ENCODE measurements at regions not wholly inside any gene's neighbourhood (a gene's known extent, or its start where the extent isn't known, plus 50 kb on each side); places are given as distances from the start of the nearest gene placed in this dataset.
"Not testable (repeated sequence)": the region's sequence is repeated elsewhere in the genome, so short reads cannot be mapped to it uniquely, and the experiment has no call there.

DNA sequence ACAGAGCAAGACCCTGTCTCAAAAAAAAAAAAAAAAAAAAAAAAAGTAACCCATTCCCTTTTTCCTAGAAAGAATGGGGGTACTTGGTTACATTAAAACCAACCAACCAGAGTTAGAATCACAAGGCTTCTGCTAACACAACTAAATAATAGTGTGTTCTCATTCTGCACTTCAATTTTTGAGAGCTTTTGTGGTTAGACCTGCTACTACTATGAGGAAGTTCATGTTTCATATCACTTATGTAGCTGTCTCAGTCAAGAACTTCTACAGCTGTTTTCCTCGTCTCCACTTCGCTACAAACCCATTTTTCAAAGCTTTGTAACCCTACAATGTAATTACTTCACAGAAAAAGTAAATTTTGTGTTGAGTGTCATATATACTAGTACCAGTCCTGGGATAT lies 58.3 kb downstream of the PDHA2 start:
- H3K4me1 ChIP-seq (ENCODE audit: control insufficient read depth in 2 of 2, insufficient read depth in 2 of 2, low read length in 2 of 2), result no peaks in the 10 kb centered on the region
- no peak overlapping the region for H3K4me3 ChIP-seq (ENCODE audit: low read length in 2 of 2)
- H3K9ac ChIP-seq (ENCODE audit: low read depth in 1 of 2, low read length in 2 of 2), result no peak overlapping the region

DNA sequence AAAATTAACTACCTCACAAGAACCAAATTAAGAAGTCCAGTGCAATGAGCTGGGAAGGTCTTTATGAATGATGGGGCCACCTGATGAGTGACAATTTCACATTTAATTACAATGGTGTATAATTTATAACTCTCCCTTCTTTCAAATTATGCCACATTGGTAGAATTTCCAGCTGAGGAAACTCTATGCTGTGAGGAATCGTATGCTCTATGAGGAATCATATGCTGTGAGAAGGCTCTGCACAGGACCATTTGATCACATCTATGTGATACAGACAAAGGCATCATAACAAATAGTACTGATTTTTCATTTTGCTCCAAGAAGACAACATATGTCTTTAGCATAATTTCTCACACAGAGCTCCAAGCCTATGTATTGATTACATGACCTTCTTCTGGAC lies 69.3 kb downstream of the PDHA2 start:
- Histone ChIP-seq H3K4me1 (ENCODE audit: control insufficient read depth in 2 of 2, insufficient read depth in 2 of 2, low read length in 2 of 2) (no peaks in the 10 kb centered on the region), H3K27ac (ENCODE audit: low read depth in 2 of 2, low read length in 2 of 2) (no peak overlapping the region), H3K9ac (ENCODE audit: low read depth in 1 of 2, low read length in 2 of 2) (no peak overlapping the region), H3K27me3 (ENCODE audit: control insufficient read depth in 2 of 2, insufficient read depth in 2 of 2, low read length in 2 of 2) (no peaks in the 10 kb centered on the region), H3K4me3 (ENCODE audit: low read length in 2 of 2) (no peak overlapping the region), H3K9me3 (ENCODE audit: control insufficient read depth in 2 of 2, low read length in 2 of 2) (no peaks in the 10 kb centered on the region), H3K36me3 (ENCODE audit: control insufficient read depth in 2 of 2, insufficient read depth in 2 of 2, low read length in 2 of 2) (no peaks in the 10 kb centered on the region)

More for the DNA sequence above, 58.3 kb downstream of the PDHA2 start:
- Histone ChIP-seq H3K27ac (ENCODE audit: low read depth in 2 of 2, low read length in 2 of 2) (no peak overlapping the region), H3K36me3 (ENCODE audit: control insufficient read depth in 2 of 2, insufficient read depth in 2 of 2, low read length in 2 of 2) (no peaks in the 10 kb centered on the region), H3K27me3 (ENCODE audit: control insufficient read depth in 2 of 2, insufficient read depth in 2 of 2, low read length in 2 of 2) (no peaks in the 10 kb centered on the region), H3K9me3 (ENCODE audit: control insufficient read depth in 2 of 2, low read length in 2 of 2) (no peaks in the 10 kb centered on the region)

GRCh38 chr4:95910749-95911148 lies 70.9 kb downstream of the PDHA2 start:
- H3K27me3 ChIP-seq (ENCODE audit: control insufficient read depth in 2 of 2, insufficient read depth in 2 of 2, low read length in 2 of 2), result no peaks in the 10 kb centered on the region
- no peaks in the 10 kb centered on the region for H3K36me3 ChIP-seq (ENCODE audit: control insufficient read depth in 2 of 2, insufficient read depth in 2 of 2, low read length in 2 of 2)
- H3K9me3 ChIP-seq (ENCODE audit: control insufficient read depth in 2 of 2, low read length in 2 of 2), result no peaks in the 10 kb centered on the region
- no peak overlapping the region for H3K27ac ChIP-seq (ENCODE audit: low read depth in 2 of 2, low read length in 2 of 2)
- H3K9ac ChIP-seq (ENCODE audit: low read depth in 1 of 2, low read length in 2 of 2), result no peak overlapping the region
- no peak overlapping the region for H3K4me3 ChIP-seq (ENCODE audit: low read length in 2 of 2)
- no peaks in the 10 kb centered on the region for H3K4me1 ChIP-seq (ENCODE audit: control insufficient read depth in 2 of 2, insufficient read depth in 2 of 2, low read length in 2 of 2)

- H3K4me3 ChIP-seq (ENCODE audit: low read length in 2 of 2), result no peak overlapping the region
- no peak overlapping the region for H3K9ac ChIP-seq (ENCODE audit: low read depth in 1 of 2, low read length in 2 of 2)
- H3K27ac ChIP-seq (ENCODE audit: low read depth in 2 of 2, low read length in 2 of 2), result no peak overlapping the region
- no peaks in the 10 kb centered on the region for H3K27me3 ChIP-seq (ENCODE audit: control insufficient read depth in 2 of 2, insufficient read depth in 2 of 2, low read length in 2 of 2)
- H3K4me1 ChIP-seq (ENCODE audit: control insufficient read depth in 2 of 2, insufficient read depth in 2 of 2, low read length in 2 of 2), result no peaks in the 10 kb centered on the region
- no peaks in the 10 kb centered on the region for H3K36me3 ChIP-seq (ENCODE audit: control insufficient read depth in 2 of 2, insufficient read depth in 2 of 2, low read length in 2 of 2)
- peaks cover 1 to 4% of the 10 kb centered on the region in 2 donors for H3K9me3 ChIP-seq (ENCODE audit: control insufficient read depth in 2 of 2, low read length in 2 of 2)
Measured at GRCh38 chr4:95921470-95921869, 81.6 kb downstream of the PDHA2 start.

DNA sequence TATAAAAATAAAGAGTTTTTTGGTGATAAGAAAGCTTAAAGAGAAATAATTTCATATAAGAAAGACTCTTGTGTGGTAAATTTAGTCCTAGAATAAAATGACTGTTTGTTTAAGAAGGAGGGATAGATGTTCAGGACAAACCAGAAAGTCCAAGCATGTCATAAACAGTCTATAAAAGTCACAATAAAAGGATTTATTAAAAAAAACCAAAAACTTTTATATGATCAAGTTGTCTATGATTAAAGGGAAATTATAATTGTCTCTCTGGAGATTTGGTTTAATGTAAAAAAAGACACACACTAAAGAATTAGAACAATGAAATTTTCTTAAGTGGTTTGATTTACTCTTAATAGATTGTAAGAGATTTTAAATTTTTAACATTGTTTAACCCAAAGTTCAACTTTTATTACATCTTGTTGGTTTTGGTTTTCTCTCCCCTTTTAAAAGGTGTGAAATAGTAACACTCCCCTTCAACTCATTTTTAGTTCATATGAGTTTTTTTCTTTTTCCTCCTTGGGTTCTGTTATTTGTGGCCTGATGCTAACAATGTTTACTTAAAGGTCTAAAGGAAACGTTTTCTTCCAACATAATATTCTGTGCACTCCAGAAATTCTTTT lies 89.7 kb downstream of the PDHA2 start:
- H3K4me1 ChIP-seq (ENCODE audit: control insufficient read depth in 2 of 2, insufficient read depth in 2 of 2, low read length in 2 of 2), result no peaks in the 10 kb centered on the region
- H3K27ac ChIP-seq (ENCODE audit: low read depth in 2 of 2, low read length in 2 of 2), result no peak overlapping the region
- H3K27me3 ChIP-seq (ENCODE audit: control insufficient read depth in 2 of 2, insufficient read depth in 2 of 2, low read length in 2 of 2), result no peaks in the 10 kb centered on the region
- H3K9ac ChIP-seq (ENCODE audit: low read depth in 1 of 2, low read length in 2 of 2), result no peak overlapping the region
- H3K36me3 ChIP-seq (ENCODE audit: control insufficient read depth in 2 of 2, insufficient read depth in 2 of 2, low read length in 2 of 2), result no peaks in the 10 kb centered on the region
- H3K4me3 ChIP-seq (ENCODE audit: low read length in 2 of 2), result no peak overlapping the region
- H3K9me3 ChIP-seq (ENCODE audit: control insufficient read depth in 2 of 2, low read length in 2 of 2), result peaks cover 2 to 3% of the 10 kb centered on the region in 2 donors

DNA sequence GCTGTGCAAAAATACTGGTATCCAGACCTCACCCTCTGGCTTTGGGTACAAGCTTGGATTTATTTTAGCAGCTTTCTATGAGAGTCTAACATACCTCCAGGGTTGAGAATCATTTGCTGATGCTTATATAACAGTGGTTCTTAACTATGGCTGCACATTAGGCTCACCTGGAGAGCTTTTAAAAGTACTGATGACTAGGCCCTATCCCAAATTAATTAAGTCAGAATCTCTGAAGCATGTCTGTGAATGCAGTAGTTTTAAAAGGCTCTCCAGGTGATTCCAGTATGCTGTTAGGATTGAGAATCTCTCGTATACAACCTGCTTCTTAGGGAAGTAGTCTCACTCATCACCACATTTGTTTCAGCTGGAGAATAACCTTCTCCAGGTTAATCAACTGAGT lies 99.2 kb downstream of the PDHA2 start:
- Histone ChIP-seq H3K27me3 (ENCODE audit: control insufficient read depth in 2 of 2, insufficient read depth in 2 of 2, low read length in 2 of 2) (no peaks in the 10 kb centered on the region), H3K4me3 (ENCODE audit: low read length in 2 of 2) (no peak overlapping the region), H3K9ac (ENCODE audit: low read depth in 1 of 2, low read length in 2 of 2) (no peak overlapping the region), H3K36me3 (ENCODE audit: control insufficient read depth in 2 of 2, insufficient read depth in 2 of 2, low read length in 2 of 2) (no peaks in the 10 kb centered on the region), H3K4me1 (ENCODE audit: control insufficient read depth in 2 of 2, insufficient read depth in 2 of 2, low read length in 2 of 2) (no peaks in the 10 kb centered on the region), H3K9me3 (ENCODE audit: control insufficient read depth in 2 of 2, low read length in 2 of 2) (no peaks in the 10 kb centered on the region), H3K27ac (ENCODE audit: low read depth in 2 of 2, low read length in 2 of 2) (no peak overlapping the region)

DNA sequence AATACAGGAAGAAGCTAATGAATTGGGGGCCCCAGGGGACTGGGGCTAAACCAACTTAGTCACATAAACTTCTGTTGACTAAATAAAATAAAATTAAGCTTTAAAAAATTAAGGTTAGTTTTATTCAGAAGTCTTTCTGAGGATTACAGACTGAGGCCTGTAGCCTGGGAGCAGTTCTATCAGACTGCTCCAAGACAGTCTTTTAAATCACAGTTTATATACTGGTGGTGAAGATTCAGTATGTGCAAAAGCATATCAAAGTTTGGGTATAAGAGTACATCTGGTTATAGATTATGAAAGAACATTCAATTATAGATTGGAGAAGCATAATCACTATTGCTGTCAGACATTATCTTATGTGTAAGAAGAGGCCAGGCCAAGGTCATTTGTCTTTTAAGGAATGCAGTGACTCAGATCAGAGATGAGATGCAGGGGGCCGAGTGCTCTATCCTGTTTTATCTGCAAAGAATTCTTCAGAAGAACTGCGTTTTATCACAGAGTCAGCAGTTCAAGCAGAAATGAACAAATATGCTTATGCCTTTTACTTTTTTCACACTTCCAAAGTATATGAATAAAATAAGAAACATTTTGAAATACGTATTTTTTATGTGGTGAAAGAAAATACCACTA lies 109.4 kb downstream of the PDHA2 start:
- Histone ChIP-seq H3K9ac (ENCODE audit: low read depth in 1 of 2, low read length in 2 of 2) (no peak overlapping the region), H3K4me3 (ENCODE audit: low read length in 2 of 2) (no peak overlapping the region), H3K27me3 (ENCODE audit: control insufficient read depth in 2 of 2, insufficient read depth in 2 of 2, low read length in 2 of 2) (no peaks in the 10 kb centered on the region), H3K4me1 (ENCODE audit: control insufficient read depth in 2 of 2, insufficient read depth in 2 of 2, low read length in 2 of 2) (no peaks in the 10 kb centered on the region), H3K9me3 (ENCODE audit: control insufficient read depth in 2 of 2, low read length in 2 of 2) (no peaks in the 10 kb centered on the region), H3K27ac (ENCODE audit: low read depth in 2 of 2, low read length in 2 of 2) (no peak overlapping the region), H3K36me3 (ENCODE audit: control insufficient read depth in 2 of 2, insufficient read depth in 2 of 2, low read length in 2 of 2) (no peaks in the 10 kb centered on the region)

- H3K36me3 ChIP-seq (ENCODE audit: control insufficient read depth in 2 of 2, insufficient read depth in 2 of 2, low read length in 2 of 2), result no peaks in the 10 kb centered on the region
- H3K4me3 ChIP-seq (ENCODE audit: low read length in 2 of 2), result no peak overlapping the region
Measured at GRCh38 chr4:95949808-95950207, 109.9 kb downstream of the PDHA2 start.

GRCh38 chr4:95952538-95952937 lies 112.6 kb downstream of the PDHA2 start:
- H3K27ac ChIP-seq (ENCODE audit: low read depth in 2 of 2, low read length in 2 of 2); H3K9me3 ChIP-seq (ENCODE audit: control insufficient read depth in 2 of 2, low read length in 2 of 2); H3K4me3 ChIP-seq (ENCODE audit: low read length in 2 of 2); H3K9ac ChIP-seq (ENCODE audit: low read depth in 1 of 2, low read length in 2 of 2); H3K36me3 ChIP-seq (ENCODE audit: control insufficient read depth in 2 of 2, insufficient read depth in 2 of 2, low read length in 2 of 2); H3K27me3 ChIP-seq (ENCODE audit: control insufficient read depth in 2 of 2, insufficient read depth in 2 of 2, low read length in 2 of 2); H3K4me1 ChIP-seq (ENCODE audit: control insufficient read depth in 2 of 2, insufficient read depth in 2 of 2, low read length in 2 of 2): not testable (repeated sequence)

More at GRCh38 chr4:95949808-95950207, 109.9 kb downstream of the PDHA2 start:
- H3K27me3 ChIP-seq (ENCODE audit: control insufficient read depth in 2 of 2, insufficient read depth in 2 of 2, low read length in 2 of 2), result no peaks in the 10 kb centered on the region
- H3K4me1 ChIP-seq (ENCODE audit: control insufficient read depth in 2 of 2, insufficient read depth in 2 of 2, low read length in 2 of 2), result no peaks in the 10 kb centered on the region
- H3K9ac ChIP-seq (ENCODE audit: low read depth in 1 of 2, low read length in 2 of 2), result no peak overlapping the region
- no peak overlapping the region for H3K27ac ChIP-seq (ENCODE audit: low read depth in 2 of 2, low read length in 2 of 2)
- no peaks in the 10 kb centered on the region for H3K9me3 ChIP-seq (ENCODE audit: control insufficient read depth in 2 of 2, low read length in 2 of 2)

GRCh38 chr4:95956094-95956493 lies 116.2 kb downstream of the PDHA2 start:
- no peaks in the 10 kb centered on the region for H3K9me3 ChIP-seq (ENCODE audit: control insufficient read depth in 2 of 2, low read length in 2 of 2)
- no peaks in the 10 kb centered on the region for H3K27me3 ChIP-seq (ENCODE audit: control insufficient read depth in 2 of 2, insufficient read depth in 2 of 2, low read length in 2 of 2)
- H3K27ac ChIP-seq (ENCODE audit: low read depth in 2 of 2, low read length in 2 of 2), result no peak overlapping the region
- H3K4me1 ChIP-seq (ENCODE audit: control insufficient read depth in 2 of 2, insufficient read depth in 2 of 2, low read length in 2 of 2), result no peaks in the 10 kb centered on the region
- H3K9ac ChIP-seq (ENCODE audit: low read depth in 1 of 2, low read length in 2 of 2), result no peak overlapping the region
- H3K4me3 ChIP-seq (ENCODE audit: low read length in 2 of 2), result no peak overlapping the region
- no peaks in the 10 kb centered on the region for H3K36me3 ChIP-seq (ENCODE audit: control insufficient read depth in 2 of 2, insufficient read depth in 2 of 2, low read length in 2 of 2)
